ES-I3 (cell line): ENCODE measurements at regions not wholly inside any gene's neighbourhood (a gene's known extent, or its start where the extent isn't known, plus 50 kb on each side); places are given as distances from the start of the nearest gene placed in this dataset.

Experiments used
- H3K36me3 ChIP-seq: 2 replicates; pipeline ENCODE4 v1.6.1; 2013; ENCODE audit warnings: mild to moderate bottlenecking, low read length, control low read depth, moderate library complexity; ENCODE audit not compliant: insufficient read depth
- H3K4me1 ChIP-seq: 2 replicates; pipeline ENCODE4 v1.6.1; 2013; ENCODE audit warnings: mild to moderate bottlenecking, control low read depth, low read length; ENCODE audit not compliant: insufficient read depth
- H3K9ac ChIP-seq: 2 replicates; pipeline ENCODE4 v1.6.1; 2013; ENCODE audit warnings: low read depth, mild to moderate bottlenecking, low read length, moderate library complexity
- H3K9me3 ChIP-seq: 2 replicates; pipeline ENCODE4 v1.6.1; 2013; ENCODE audit warnings: mild to moderate bottlenecking, low read length, moderate library complexity; ENCODE audit not compliant: control insufficient read depth, insufficient read depth

DNA sequence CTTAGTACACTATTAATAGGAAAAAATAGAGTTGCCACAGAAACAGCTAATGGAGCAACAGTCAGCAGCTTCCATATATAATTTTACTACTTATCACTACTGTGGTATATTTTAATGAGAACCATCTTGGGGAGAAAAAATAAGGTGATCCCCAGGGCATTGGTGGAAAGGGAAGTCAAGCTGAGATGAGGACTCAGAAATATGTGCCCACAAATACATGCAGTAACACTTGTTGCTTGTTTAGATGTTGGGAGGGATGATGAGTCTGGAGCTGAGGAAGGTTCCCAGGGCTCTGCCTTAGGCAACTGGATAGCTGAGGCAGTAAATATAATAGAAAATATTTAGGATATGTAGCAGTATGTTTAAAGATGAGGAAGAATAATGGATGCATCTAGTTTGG is 280.1 kb upstream of the PDE4D start:
- no peaks in the 10 kb centered on the region for H3K4me1 ChIP-seq

DNA sequence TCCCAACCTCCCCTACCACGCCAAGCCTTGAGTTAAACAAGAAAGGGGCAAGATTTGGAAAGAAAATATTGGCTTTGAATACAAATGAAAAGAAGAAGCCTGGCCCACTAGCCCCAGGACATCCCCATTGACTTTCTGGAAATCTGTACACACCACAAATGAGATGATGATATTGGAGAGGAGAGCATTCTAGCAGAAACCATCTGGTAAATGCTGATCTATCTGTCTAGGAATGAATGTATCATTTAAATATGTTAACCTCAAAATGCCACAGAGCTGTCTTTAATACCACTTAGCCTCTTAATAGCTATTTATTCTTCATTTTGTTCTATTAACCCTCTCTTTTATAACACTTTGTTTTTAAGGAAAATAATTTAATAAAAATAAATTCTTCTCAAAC is 270.2 kb upstream of the PDE4D start:
- Histone ChIP-seq H3K4me1 (no peaks in the 10 kb centered on the region), H3K36me3 (no peaks in the 10 kb centered on the region), H3K9me3 (no peaks in the 10 kb centered on the region), H3K9ac (no peak overlapping the region)

More for the DNA sequence above, 280.1 kb upstream of the PDE4D start:
- H3K9ac ChIP-seq, result no peak overlapping the region
- no peaks in the 10 kb centered on the region for H3K36me3 ChIP-seq
- no peaks in the 10 kb centered on the region for H3K9me3 ChIP-seq

- no peaks in the 10 kb centered on the region for H3K36me3 ChIP-seq
- no peaks in the 10 kb centered on the region for H3K9me3 ChIP-seq
- H3K4me1 ChIP-seq, result no peaks in the 10 kb centered on the region
- H3K9ac ChIP-seq, result no peak overlapping the region
Observed at GRCh38 chr5:60162441-60162840, 268.9 kb upstream of the PDE4D start.

GRCh38 chr5:60161340-60161934 is 267.9 kb upstream of the PDE4D start:
- Histone ChIP-seq H3K36me3 (no peaks in the 10 kb centered on the region), H3K9me3 (no peaks in the 10 kb centered on the region), H3K9ac (no peak overlapping the region), H3K4me1 (no peaks in the 10 kb centered on the region)

- Histone ChIP-seq H3K9me3 (no peaks in the 10 kb centered on the region), H3K4me1 (no peaks in the 10 kb centered on the region), H3K9ac (no peak overlapping the region), H3K36me3 (no peaks in the 10 kb centered on the region)
Observed at GRCh38 chr5:60149081-60149480, 255.6 kb upstream of the PDE4D start.

DNA sequence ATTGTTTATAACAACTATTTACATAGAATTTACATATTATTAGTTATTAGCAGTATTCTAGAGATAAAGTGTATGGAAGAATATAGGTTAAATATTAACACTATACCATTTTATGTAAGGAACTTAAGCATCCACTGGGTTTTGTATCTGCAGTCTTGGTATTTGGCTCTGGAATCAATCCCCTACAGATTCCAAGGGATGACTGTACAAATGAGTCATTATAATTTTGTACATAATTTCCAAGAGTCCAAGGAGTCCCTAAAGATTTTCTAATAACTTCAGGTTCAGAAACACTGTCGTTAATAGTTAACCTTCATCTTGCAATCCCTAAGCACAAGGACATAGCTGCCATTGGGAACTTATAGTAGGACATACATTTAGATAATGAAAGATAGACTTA is 254.8 kb upstream of the PDE4D start:
- Histone ChIP-seq H3K4me1 (no peaks in the 10 kb centered on the region), H3K9ac (no peak overlapping the region), H3K9me3 (no peaks in the 10 kb centered on the region), H3K36me3 (no peaks in the 10 kb centered on the region)

DNA sequence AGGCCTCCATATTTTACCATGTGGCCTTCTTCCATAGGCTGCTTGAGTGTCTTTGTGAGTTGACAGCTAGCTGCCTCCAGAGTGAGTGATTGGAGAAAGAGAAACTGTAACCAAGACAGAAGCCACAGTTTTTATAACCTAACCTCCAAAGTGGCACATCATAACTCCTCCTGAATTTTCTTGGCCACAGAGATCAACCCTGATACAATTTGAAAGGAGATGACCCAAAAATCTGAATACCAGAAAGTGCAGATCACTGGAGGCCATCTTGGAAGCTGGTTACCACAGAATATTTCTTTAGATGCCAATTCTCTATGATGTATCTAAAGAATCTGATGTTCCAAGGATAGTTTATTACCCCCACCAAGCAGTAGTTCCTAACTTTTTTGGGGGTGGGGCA is 254.3 kb upstream of the PDE4D start:
- no peaks in the 10 kb centered on the region for H3K4me1 ChIP-seq
- no peak overlapping the region for H3K9ac ChIP-seq
- no peaks in the 10 kb centered on the region for H3K36me3 ChIP-seq
- H3K9me3 ChIP-seq, result no peaks in the 10 kb centered on the region

DNA sequence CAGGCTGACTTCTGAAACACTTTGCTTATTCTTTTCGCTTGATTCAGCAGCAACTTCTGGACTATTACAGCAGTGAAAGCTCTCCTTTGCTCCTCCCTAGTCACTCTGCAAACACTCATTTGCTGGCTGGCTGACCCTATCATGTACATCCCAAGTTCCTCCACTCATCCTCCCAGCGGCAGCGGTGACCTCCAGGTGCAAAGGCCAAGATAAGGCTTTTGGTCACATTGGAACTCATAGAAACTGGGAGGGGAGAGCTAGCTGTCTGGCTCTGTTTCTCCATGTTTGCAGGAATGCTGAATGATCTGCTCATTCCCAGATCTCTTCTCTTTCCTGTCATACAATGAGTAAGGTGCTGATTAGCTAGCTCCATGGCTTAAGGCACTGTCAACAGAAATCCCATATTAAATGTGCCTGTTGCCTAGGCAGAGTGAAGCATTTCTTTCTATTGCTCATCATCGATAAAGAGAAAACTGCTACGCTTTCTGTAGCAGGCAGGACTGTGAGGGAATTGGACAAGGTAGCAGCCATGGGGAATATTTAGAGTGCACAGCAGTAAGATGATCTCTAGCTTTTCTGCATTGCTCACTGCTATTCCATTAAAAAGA is 250.5 kb upstream of the PDE4D start:
- H3K9me3 ChIP-seq, result no peaks in the 10 kb centered on the region
- H3K36me3 ChIP-seq, result no peaks in the 10 kb centered on the region
- no peak overlapping the region for H3K9ac ChIP-seq
- H3K4me1 ChIP-seq, result no peaks in the 10 kb centered on the region

- H3K9ac ChIP-seq, result no peak overlapping the region
- H3K9me3 ChIP-seq, result no peaks in the 10 kb centered on the region
- no peaks in the 10 kb centered on the region for H3K4me1 ChIP-seq
- no peaks in the 10 kb centered on the region for H3K36me3 ChIP-seq
Observed at GRCh38 chr5:60141119-60141518, 247.6 kb upstream of the PDE4D start.

GRCh38 chr5:60136841-60137240 is 243.3 kb upstream of the PDE4D start:
- Histone ChIP-seq H3K9ac (no peak overlapping the region), H3K4me1 (no peaks in the 10 kb centered on the region), H3K9me3 (no peaks in the 10 kb centered on the region), H3K36me3 (no peaks in the 10 kb centered on the region)

GRCh38 chr5:60131504-60131903 is 238.0 kb upstream of the PDE4D start:
- Histone ChIP-seq H3K9ac (no peak overlapping the region), H3K9me3 (no peaks in the 10 kb centered on the region), H3K36me3 (no peaks in the 10 kb centered on the region), H3K4me1 (no peaks in the 10 kb centered on the region)

GRCh38 chr5:60125636-60126035 is 232.1 kb upstream of the PDE4D start:
- Histone ChIP-seq H3K4me1 (no peaks in the 10 kb centered on the region), H3K9ac (no peak overlapping the region), H3K36me3 (no peaks in the 10 kb centered on the region), H3K9me3 (no peaks in the 10 kb centered on the region)

GRCh38 chr5:60102961-60103693 is 209.6 kb upstream of the PDE4D start:
- Histone ChIP-seq H3K9me3 (no peaks in the 10 kb centered on the region), H3K9ac (no peak overlapping the region), H3K4me1 (peaks cover 4% of the 10 kb centered on the region; the same call in 1 of the 2 replicates), H3K36me3 (no peaks in the 10 kb centered on the region)

DNA sequence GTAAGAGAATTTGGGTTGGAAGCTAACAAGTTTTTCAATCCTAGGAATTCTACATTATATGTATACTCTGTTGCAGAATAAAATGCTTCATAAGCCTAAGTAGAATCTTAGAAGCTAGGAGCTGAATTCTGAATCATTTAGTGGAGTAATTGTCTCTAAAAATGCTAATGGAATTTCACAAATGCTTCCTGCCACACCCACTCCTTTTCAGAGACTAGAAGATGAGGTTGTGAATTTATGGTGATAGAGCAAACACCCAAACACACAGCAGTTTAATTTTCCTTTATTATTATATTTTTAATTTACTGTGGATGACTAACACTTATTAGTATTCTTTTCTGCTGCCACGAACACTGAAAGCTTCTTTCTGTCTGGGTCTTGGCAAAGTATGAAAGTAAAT is 208.0 kb upstream of the PDE4D start:
- Histone ChIP-seq H3K36me3 (no peaks in the 10 kb centered on the region), H3K9ac (no peak overlapping the region), H3K9me3 (no peaks in the 10 kb centered on the region), H3K4me1 (peaks cover 4% of the 10 kb centered on the region; the same call in 1 of the 2 replicates)
